HPDE6-E6E7 (cell line): ENCODE measurements at regions not wholly inside any gene's neighbourhood (a gene's known extent, or its start where the extent isn't known, plus 50 kb on each side); places are given as distances from the start of the nearest gene placed in this dataset.
"Not testable (repeated sequence)": the region's sequence is repeated elsewhere in the genome, so short reads cannot be mapped to it uniquely, and the experiment has no call there.

ENCODE experiments used
- DNase-seq: peaks from one replicate; pipeline ENCODE4 v3.0.0; 2011; ENCODE audit warnings: missing footprints; ENCODE audit errors: extremely low spot score

DNA sequence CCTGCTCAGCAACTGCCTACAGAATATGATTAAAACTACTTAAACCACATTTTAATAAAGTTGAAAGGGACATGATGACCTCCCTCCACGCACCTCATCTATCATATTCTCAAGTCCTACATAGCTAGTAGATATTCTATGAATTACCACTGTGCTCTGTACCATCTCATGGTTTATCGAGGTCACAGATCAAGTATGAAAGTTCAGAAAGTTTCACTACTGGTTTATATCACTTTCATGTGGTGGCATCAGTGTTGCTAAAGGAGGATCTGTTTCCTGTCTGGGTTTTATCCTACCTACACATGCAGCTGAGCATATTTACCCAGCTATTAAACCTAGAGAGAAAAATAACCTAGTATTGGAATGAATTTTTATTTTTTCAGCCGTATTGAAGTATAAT is 214.9 kb upstream of the MON1B start:
- no peak for DNase-seq

- DNase-seq, result no peak
Observed at GRCh38 chr16:76976756-76977155, 214.2 kb upstream of the MON1B start.

- DNase-seq, result no peak
Observed at GRCh38 chr16:76984196-76984595, 206.8 kb upstream of the MON1B start.

GRCh38 chr16:76985392-76986045 is 205.5 kb upstream of the MON1B start:
- no peak for DNase-seq

- DNase-seq, result no peak
Observed at GRCh38 chr16:76988526-76988925, 202.5 kb upstream of the MON1B start.

GRCh38 chr16:77002644-77003043 is 188.3 kb upstream of the MON1B start:
- DNase-seq, result no peak

- no peak for DNase-seq
Observed at GRCh38 chr16:77009453-77009852, 181.5 kb upstream of the MON1B start.

DNA sequence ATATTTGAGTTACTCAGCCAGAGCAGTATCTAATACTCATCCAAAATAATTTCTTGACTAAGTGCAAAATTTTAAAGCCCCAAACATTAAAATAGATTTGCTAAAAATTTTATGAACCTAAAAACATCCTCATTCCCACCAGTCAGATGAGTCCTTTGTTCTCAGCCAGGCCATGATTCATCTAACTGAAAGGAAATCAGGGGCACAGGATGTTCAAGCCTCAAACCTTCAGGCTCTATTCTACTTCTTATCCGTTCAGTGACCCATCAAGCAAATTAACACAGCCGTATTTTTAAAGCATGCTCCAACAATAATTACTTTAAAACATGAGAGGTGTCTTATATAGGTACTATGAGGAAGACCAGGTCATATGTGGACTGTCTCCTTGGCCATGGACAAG is 176.5 kb upstream of the MON1B start:
- no peak for DNase-seq

DNA sequence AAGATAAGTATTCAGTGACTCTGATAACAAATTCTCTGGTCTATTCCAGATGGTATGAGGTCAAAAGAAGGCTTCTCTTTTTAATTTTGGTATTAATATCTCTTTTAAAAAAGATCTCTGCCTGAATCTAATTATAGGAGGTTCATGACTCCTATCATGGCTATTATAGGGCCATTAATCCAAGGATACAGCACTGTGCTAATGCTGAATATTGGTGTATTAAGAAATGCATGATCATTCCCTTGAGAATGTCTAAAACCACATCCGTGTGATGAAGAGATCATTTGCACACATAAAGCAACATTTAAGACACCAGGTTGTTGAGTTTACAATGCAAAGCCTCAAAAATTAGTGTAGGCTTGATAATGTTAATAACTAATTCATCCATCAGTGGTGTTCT is 160.4 kb upstream of the MON1B start:
- DNase-seq, result no peak

GRCh38 chr16:77033516-77033915 is 157.5 kb upstream of the MON1B start:
- no peak for DNase-seq

DNA sequence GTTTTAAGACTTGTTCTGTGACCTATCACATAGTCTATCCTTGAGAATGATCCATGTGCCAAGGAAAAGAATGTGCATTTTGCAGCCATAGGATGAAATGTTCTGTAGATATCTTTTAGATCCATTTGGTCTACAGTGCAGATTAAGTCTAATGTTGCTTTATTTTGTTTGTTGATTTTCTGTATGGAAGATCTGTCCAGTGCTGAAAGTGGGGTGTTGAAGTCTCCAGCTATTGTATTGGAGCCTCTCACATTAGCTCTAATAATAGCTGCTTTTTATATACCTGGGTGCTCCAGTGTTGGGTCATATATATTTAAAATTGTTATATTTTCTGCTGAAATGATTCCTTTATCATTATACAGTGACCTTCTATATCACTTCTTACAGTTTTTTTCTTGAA is 155.6 kb upstream of the MON1B start:
- DNase-seq, result no peak

GRCh38 chr16:77037696-77038347 is 153.2 kb upstream of the MON1B start:
- DNase-seq, result no peak

- DNase-seq, result no peak
Observed at GRCh38 chr16:77041468-77041867, 149.5 kb upstream of the MON1B start.

- DNase-seq, result no peak
Observed at GRCh38 chr16:77043076-77043475, 147.9 kb upstream of the MON1B start.

DNA sequence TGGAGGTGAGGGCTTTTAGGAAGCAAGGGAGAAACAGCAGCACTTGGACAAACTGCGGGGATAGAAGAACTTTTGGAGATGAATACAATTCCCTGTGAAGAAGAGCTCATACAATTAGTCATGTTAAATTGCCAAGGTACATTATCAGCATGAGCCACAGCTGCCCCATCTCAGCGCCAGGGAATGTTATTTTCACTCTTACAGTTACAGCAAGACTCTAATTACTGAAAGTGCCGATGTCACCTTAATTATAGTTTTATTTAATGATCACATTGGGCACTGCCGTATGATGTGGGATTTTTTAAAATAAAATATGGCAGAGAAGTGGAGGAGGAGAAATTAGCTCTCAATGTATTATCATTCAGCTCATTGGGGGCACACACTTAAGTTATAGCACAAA is 144.8 kb upstream of the MON1B start:
- DNase-seq, result no peak

DNA sequence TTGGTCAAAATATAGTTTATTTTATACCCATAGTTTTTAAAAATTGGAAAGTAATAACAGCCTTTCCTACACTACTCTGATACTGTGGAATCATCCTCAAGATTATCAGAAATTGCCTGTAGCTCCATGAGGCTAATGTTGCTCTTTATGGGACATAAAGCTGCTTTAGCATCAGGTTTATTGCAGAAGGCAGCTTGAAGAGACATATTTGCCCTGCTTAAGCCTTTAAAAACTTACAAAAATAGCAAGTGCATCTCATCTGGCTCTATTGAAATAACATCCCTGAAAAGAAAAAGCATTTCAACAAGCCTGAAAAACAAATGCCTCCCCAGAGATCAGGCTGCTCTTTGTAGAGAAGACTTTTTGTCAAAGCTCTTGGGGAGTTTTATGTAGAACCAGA is 142.9 kb upstream of the MON1B start:
- DNase-seq, result no peak

DNA sequence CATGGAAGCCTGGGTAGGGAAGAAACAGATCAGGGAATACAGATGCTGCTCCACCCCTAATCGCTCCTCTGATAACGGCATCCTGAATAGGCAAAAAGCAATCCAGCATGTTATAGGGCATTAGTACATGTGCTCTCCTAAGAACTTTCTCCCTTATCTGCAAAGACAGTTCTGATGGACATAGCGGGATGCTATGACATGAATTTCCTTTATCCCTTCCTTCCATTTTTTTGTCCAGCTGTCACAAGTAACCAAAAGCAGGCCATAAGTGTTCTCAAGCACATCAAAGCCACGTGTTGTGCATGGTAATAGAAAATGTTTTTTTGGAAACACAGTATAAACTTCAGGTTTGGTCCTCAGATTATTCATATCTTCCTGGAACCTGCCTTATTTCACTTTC is 141.4 kb upstream of the MON1B start:
- no peak for DNase-seq

GRCh38 chr16:77056597-77056996 is 134.4 kb upstream of the MON1B start:
- DNase-seq, result not testable (repeated sequence)

DNA sequence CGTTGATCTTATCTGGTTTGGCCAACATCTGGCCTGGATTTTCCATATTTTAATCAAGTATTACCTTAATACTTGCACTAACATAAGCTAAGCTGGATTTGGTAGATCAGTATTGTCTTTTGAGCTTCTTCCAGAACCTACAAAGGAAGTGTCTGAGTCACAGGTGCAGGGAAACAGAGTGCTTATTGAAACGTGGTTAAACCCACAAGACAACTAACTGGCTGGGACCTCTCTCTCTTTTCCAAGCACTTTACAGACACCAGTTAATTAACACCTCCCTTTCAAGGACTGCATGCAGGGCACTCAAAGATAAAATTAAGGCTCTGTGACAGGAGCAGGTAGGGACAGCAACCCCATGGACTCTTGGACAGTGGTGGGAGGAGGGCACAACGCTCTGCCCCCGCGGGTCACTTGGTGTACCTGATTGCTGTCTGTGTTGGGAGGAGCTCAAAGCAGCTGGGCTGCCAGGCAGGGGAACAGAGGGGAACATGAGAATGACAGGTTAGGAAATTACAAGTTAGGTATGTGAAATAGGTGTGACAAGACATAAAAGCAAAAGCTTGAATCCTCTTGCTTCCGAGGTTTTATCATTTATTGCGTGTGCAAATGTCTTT is 133.7 kb upstream of the MON1B start:
- no peak for DNase-seq

- no peak for DNase-seq
Observed at GRCh38 chr16:77059446-77059845, 131.5 kb upstream of the MON1B start.

DNA sequence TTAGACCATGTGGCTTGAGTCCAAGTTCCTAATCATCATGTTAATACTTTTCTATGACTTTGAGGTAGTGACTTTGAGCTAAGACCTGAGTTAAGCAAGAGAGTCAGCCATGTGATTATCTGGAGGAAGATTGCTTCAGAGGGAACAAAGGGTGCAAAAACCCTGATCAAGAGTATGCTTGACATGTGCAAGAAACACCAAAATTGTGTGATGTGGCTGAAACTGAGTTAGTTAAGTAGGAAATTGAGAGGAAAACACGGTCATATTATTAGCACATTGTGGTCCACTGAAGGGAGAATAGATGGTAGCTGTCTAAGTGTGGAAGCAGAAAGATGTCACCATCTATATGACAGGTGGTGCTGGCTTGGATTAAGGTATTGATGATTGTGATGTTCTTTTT is 130.4 kb upstream of the MON1B start:
- DNase-seq, result no peak

- DNase-seq, result no peak
Observed at GRCh38 chr16:77062878-77063675, 127.9 kb upstream of the MON1B start.

DNA sequence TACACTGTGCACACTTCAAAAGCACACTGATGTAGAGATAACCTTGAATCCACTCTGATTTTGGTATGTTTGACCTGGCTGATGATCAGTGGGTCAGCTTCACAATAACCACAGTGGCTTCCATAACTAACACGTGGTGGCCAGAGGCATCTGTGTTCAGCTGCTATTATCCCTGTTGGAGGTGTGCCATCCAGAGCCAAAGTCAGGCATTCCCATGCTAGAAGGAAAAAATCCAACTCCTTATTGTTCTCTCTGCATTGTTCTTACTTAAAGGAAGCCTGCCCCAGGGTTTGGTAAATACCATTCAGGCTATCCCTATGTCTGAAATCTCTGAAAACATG is 127.3 kb upstream of the MON1B start:
- no peak for DNase-seq
